ENCODE measurements at regions not wholly inside any gene's neighbourhood (a gene's known extent, or its start where the extent isn't known, plus 50 kb on each side); places are given as distances from the start of the nearest gene placed in this dataset.

DNA sequence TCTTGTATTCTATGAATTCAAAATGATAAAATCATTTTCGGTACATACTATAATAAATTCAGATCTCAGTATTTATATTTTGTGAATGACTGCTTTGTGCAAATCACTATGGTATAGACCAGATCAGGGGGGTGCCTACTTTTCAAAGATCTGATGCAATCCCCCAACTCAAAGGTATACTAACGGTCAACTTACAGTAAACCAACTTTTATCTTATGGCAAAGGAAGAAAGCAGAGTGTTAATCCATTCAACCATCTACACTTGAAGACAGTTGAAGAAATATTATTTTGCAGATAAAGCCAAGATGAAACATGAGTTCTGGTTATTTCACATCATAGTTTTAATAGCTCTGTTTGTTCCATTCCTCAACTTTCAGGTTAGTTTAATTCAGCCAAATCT is 197.1 kb downstream of the MEX3B start:
- TF ChIP-seq POLR2AphosphoS5 (IDR thresholded peaks at IDR 0.05; ENCODE audit: low read depth, low read length), result no peak
- TF ChIP-seq SIN3A (IDR thresholded peaks at IDR 0.05; ENCODE audit: borderline replicate concordance, insufficient read depth, low read length), result no peak
- TF ChIP-seq FOXP2 (optimal IDR thresholded peaks at IDR 0.05; ENCODE audit: borderline replicate concordance, extremely low read depth, extremely low read length, insufficient read depth), result no peak
- TF ChIP-seq TAF1 (IDR thresholded peaks at IDR 0.05; ENCODE audit: borderline replicate concordance, insufficient read depth, low read length), result no peak
- TF ChIP-seq, protein P1, sequence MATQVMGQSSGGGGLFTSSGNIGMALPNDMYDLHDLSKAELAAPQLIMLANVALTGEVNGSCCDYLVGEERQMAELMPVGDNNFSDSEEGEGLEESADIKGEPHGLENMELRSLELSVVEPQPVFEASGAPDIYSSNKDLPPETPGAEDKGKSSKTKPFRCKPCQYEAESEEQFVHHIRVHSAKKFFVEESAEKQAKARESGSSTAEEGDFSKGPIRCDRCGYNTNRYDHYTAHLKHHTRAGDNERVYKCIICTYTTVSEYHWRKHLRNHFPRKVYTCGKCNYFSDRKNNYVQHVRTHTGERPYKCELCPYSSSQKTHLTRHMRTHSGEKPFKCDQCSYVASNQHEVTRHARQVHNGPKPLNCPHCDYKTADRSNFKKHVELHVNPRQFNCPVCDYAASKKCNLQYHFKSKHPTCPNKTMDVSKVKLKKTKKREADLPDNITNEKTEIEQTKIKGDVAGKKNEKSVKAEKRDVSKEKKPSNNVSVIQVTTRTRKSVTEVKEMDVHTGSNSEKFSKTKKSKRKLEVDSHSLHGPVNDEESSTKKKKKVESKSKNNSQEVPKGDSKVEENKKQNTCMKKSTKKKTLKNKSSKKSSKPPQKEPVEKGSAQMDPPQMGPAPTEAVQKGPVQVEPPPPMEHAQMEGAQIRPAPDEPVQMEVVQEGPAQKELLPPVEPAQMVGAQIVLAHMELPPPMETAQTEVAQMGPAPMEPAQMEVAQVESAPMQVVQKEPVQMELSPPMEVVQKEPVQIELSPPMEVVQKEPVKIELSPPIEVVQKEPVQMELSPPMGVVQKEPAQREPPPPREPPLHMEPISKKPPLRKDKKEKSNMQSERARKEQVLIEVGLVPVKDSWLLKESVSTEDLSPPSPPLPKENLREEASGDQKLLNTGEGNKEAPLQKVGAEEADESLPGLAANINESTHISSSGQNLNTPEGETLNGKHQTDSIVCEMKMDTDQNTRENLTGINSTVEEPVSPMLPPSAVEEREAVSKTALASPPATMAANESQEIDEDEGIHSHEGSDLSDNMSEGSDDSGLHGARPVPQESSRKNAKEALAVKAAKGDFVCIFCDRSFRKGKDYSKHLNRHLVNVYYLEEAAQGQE (IDR thresholded peaks at IDR 0.05; ENCODE audit: insufficient read depth in 1 of 2, low read depth in 2 of 2, low read length in 2 of 2), result no peak

DNA sequence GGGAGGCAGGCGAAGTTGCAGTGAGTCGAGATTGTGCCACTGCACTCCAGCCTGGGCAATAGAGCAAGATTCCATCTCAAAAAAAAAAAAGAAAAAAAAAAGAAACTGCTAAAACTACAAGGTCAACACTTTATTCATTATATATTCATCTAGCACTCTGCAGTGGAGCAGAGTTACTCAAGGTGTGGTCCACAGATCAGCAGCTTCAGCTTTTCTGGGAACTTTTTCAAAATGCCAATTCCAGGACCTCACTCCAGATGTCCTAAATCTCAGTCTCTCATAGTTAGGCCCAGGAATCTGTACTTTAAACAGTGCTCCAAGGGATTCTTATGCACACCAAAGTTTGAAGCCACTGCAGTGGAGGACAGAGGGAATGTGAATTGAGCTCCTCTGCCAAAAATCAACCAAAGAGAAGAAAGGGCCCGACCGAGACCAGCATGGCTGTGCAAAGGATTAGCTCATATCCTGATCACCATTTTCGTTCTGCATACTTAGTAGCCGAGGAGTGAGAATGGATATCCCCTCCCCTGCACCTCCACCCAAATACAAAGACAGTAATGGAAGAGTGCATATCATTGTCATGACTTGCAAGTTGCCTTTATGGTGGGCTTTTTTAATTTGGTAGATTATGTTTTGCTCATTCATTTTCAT is 201.9 kb downstream of the MEX3B start:
- TF ChIP-seq, protein P1 (IDR thresholded peaks at IDR 0.05; ENCODE audit: insufficient read depth in 1 of 2, low read depth in 2 of 2, low read length in 2 of 2), result no peak
- TF ChIP-seq SIN3A (IDR thresholded peaks at IDR 0.05; ENCODE audit: borderline replicate concordance, insufficient read depth, low read length) (no peak), POLR2AphosphoS5 (IDR thresholded peaks at IDR 0.05; ENCODE audit: low read depth, low read length) (no peak), TAF1 (IDR thresholded peaks at IDR 0.05; ENCODE audit: borderline replicate concordance, insufficient read depth, low read length) (no peak)

DNA sequence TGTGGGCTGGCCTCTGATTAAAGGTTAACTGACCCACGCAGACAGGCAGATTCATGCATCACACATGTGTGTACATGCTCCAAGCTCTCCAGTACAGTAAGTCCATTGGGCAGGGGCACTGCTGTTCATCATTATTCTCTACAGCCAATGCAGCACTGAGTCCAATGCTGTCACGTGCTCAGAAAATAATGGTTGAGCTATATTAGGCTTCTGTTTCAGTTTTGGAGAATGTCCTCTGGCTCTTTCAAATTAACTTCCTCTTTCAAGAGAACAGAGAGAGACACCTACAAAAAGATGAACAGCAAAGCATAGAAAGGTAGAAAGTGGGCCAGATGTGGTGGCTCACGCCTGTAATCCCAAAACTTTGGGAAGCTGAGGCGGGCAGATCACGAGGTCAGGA is 202.6 kb downstream of the MEX3B start:
- no peak for TF ChIP-seq FOXP2 (optimal IDR thresholded peaks at IDR 0.05; ENCODE audit: borderline replicate concordance, extremely low read depth, extremely low read length, insufficient read depth)
- TF ChIP-seq TAF1 (IDR thresholded peaks at IDR 0.05; ENCODE audit: borderline replicate concordance, insufficient read depth, low read length), result no peak
- no peak for TF ChIP-seq POLR2AphosphoS5 (IDR thresholded peaks at IDR 0.05; ENCODE audit: low read depth, low read length)
- no peak for TF ChIP-seq SIN3A (IDR thresholded peaks at IDR 0.05; ENCODE audit: borderline replicate concordance, insufficient read depth, low read length)
- TF ChIP-seq, protein P1 (IDR thresholded peaks at IDR 0.05; ENCODE audit: insufficient read depth in 1 of 2, low read depth in 2 of 2, low read length in 2 of 2), result no peak

DNA sequence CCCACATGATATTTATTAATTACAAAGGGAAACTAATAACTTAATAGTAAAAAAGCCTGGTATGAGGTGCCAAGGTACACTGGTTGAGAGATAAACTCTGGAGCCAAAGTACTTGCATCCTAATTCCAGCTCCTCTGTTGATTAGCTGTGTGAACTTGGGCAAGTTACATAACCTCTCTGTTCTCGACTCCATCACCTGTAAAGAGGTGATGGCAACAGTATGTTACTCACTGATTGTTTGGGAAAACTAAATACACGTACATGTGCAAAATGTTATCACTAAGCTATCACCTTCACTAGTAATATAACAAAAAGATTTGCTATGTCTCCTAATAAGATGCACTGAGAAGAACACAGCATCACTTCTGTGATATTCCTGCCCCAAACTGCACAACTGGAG is 206.4 kb downstream of the MEX3B start:
- TF ChIP-seq, protein P1 (IDR thresholded peaks at IDR 0.05; ENCODE audit: insufficient read depth in 1 of 2, low read depth in 2 of 2, low read length in 2 of 2), result no peak
- TF ChIP-seq TAF1 (IDR thresholded peaks at IDR 0.05; ENCODE audit: borderline replicate concordance, insufficient read depth, low read length) (no peak), FOXP2 (optimal IDR thresholded peaks at IDR 0.05; ENCODE audit: borderline replicate concordance, extremely low read depth, extremely low read length, insufficient read depth) (no peak), SIN3A (IDR thresholded peaks at IDR 0.05; ENCODE audit: borderline replicate concordance, insufficient read depth, low read length) (no peak), POLR2AphosphoS5 (IDR thresholded peaks at IDR 0.05; ENCODE audit: low read depth, low read length) (no peak)

DNA sequence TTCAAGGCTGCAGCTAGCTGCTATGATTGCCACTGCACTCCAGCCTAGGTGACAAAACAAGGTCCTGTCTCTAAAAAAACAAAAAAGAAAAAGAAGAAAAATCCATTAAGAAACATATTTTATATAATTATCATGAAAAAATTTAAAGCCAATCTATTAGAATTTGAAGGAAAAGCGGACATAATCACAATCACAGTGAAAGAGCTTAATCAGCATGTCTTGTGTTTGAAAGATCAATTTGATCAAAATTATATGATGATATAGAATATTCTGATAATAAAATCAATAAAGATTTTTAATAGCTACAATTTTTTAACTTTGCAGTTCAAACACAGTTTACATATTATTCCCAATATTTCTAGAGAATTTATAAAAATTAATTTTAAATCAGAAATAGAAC is 210.1 kb downstream of the MEX3B start:
- TF ChIP-seq, protein P1 (IDR thresholded peaks at IDR 0.05; ENCODE audit: insufficient read depth in 1 of 2, low read depth in 2 of 2, low read length in 2 of 2), result no peak
- no peak for TF ChIP-seq SIN3A (IDR thresholded peaks at IDR 0.05; ENCODE audit: borderline replicate concordance, insufficient read depth, low read length)
- TF ChIP-seq TAF1 (IDR thresholded peaks at IDR 0.05; ENCODE audit: borderline replicate concordance, insufficient read depth, low read length), result no peak
- TF ChIP-seq FOXP2 (optimal IDR thresholded peaks at IDR 0.05; ENCODE audit: borderline replicate concordance, extremely low read depth, extremely low read length, insufficient read depth), result no peak
- TF ChIP-seq POLR2AphosphoS5 (IDR thresholded peaks at IDR 0.05; ENCODE audit: low read depth, low read length), result no peak

All from PFSK-1 (cell line).